A549 (cell line): ENCODE measurements at regions not wholly inside any gene's neighbourhood (a gene's known extent, or its start where the extent isn't known, plus 50 kb on each side); places are given as distances from the start of the nearest gene placed in this dataset.

Source experiments
- ATAC-seq, 2 experiments: fragments of 200-7000 bp in 1 of 2; fragments of >200 bp in 1 of 2; cut with Nextera tagmentation in 1 of 2; cut with Tn5 transposase in 1 of 2; 3 replicates each; pipeline versions ENCODE4 v1.8.0 to v1.9.1; 2018 to 2020; ENCODE audit warnings: mild to moderate bottlenecking in 1 of 2, moderate library complexity in 1 of 2
- CTCF ChIA-PET: fragments of 300-600 bp; sonication (Branson Sonifier 250); formaldehyde crosslinking; extraction: SDS; loops from one replicate; lab custom pipeline; 2021; ENCODE audit warnings: antibody characterized with exemption, inconsistent platforms; lab: Yijun Ruan, JAX
- POLR2A ChIA-PET: fragments of 350-600 bp; formaldehyde crosslinking; extraction: SDS; loops from one replicate; lab custom pipeline; 2021; ENCODE audit warnings: antibody characterized with exemption, inconsistent platforms; lab: Yijun Ruan, JAX
- DNase-seq, 2 experiments: peaks; one replicate each; pipeline versions ENCODE4 v3.0.0 to v3.0.0-alpha.2; 2011 to 2016; ENCODE audit warnings: low read depth in 1 of 2, low spot score in 1 of 2
- FAIRE-seq: peaks from 2 replicates; lab custom pipeline; 2011; peaks lifted over from hg19 to GRCh38; lab: Jason Lieb, UNC
- H3K27ac ChIP-seq, 2 experiments: fragments of >200 bp; sonication (Bioruptor Twin); formaldehyde crosslinking; 3 replicates each; pipeline ENCODE4 v1.5.1; 2016 to 2017
- H3K4me1 ChIP-seq: fragments of >200 bp; sonication (Bioruptor Twin); formaldehyde crosslinking; 3 replicates; pipeline ENCODE4 v1.6.1; 2016
- H3K4me2 ChIP-seq: fragments of >200 bp; sonication (Bioruptor Twin); formaldehyde crosslinking; 3 replicates; pipeline ENCODE4 v1.6.1; 2016
- H3K4me3 ChIP-seq: fragments of >200 bp; sonication (Bioruptor Twin); formaldehyde crosslinking; 3 replicates; pipeline ENCODE4 v1.5.1; 2016
- H3K9me3 ChIP-seq: fragments of >200 bp; sonication (Bioruptor Twin); formaldehyde crosslinking; 3 replicates; pipeline ENCODE4 v1.6.1; 2016
- BCL3 ChIP-seq: fragments of >200 bp; sonication (Bioruptor Twin); formaldehyde crosslinking; IDR thresholded peaks from 3 replicates; pipeline ENCODE4 v1.6.1; 2016
- ESRRA ChIP-seq: fragments of 150-350 bp; IDR thresholded peaks from 2 replicates; pipeline ENCODE4 v1.6.1; 2014; ENCODE audit warnings: mild to moderate bottlenecking, low read length, borderline replicate concordance
- HOXA7 ChIP-seq: fragments of 250-450 bp; sonication (Bioruptor Pico); IDR thresholded peaks from 2 replicates; pipeline ENCODE4 v1.5.0; 2020; ENCODE audit warnings: mild to moderate bottlenecking, moderate library complexity
- JUN ChIP-seq, 2 experiments: fragments of >200 bp; sonication (Bioruptor Twin); formaldehyde crosslinking; IDR thresholded peaks; 2 replicates in 1 of 2; 3 replicates in 1 of 2; pipeline ENCODE4 v1.6.1; 2016 to 2017
- JUNB ChIP-seq: fragments of >200 bp; sonication (Bioruptor Twin); formaldehyde crosslinking; IDR thresholded peaks from 2 replicates; pipeline ENCODE4 v1.6.1; 2016
- KDM1A ChIP-seq: fragments of 200-600 bp; sonication (generic); IDR thresholded peaks from 2 replicates; pipeline ENCODE4 v1.6.1; 2016; ENCODE audit warnings: low read depth, mild to moderate bottlenecking
- MAFK ChIP-seq: fragments of 450-650 bp; IDR thresholded peaks from 2 replicates; pipeline ENCODE4 v1.6.1; 2014; ENCODE audit not compliant: partially characterized antibody
- NPAS2 ChIP-seq: fragments of 250-450 bp; sonication (Bioruptor Pico); IDR thresholded peaks from 2 replicates; pipeline ENCODE4 v1.8.0; 2022; ENCODE audit warnings: mild to moderate bottlenecking, moderate library complexity, borderline replicate concordance
- NR3C1 ChIP-seq: fragments of >200 bp; sonication (Bioruptor Twin); formaldehyde crosslinking; IDR thresholded peaks from 3 replicates; pipeline ENCODE4 v1.6.1; 2017
- POLR2AphosphoS2 ChIP-seq: conservative IDR thresholded peaks from 2 replicates; pipeline ENCODE4 v1.6.1; 2012; ENCODE audit warnings: low read length, improper control_type of control experiment, inconsistent platforms
- RARB ChIP-seq: fragments of 250-450 bp; sonication (Bioruptor Pico); IDR thresholded peaks from 2 replicates; pipeline ENCODE4 v1.8.0; 2021; ENCODE audit warnings: mild to moderate bottlenecking, moderate library complexity
- RCOR1 ChIP-seq: fragments of 150-350 bp; IDR thresholded peaks from 2 replicates; pipeline ENCODE4 v1.6.1; 2014; ENCODE audit warnings: antibody characterized with exemption, low read length, low read depth
- TFCP2L1 ChIP-seq: fragments of 250-450 bp; sonication (Bioruptor Pico); IDR thresholded peaks from 2 replicates; pipeline ENCODE4 v1.5.0; 2021; ENCODE audit warnings: mild to moderate bottlenecking
- TP53 ChIP-seq: fragments of 250-450 bp; sonication (Bioruptor Pico); IDR thresholded peaks from 2 replicates; pipeline ENCODE4 v1.5.0; 2021; ENCODE audit warnings: mild to moderate bottlenecking, moderate library complexity
- USF2 ChIP-seq: fragments of 450-650 bp; IDR thresholded peaks from 2 replicates; pipeline ENCODE4 v1.6.1; 2014; ENCODE audit warnings: antibody characterized with exemption
- ZC3H11A ChIP-seq: fragments of 450-650 bp; IDR thresholded peaks from 2 replicates; pipeline ENCODE4 v1.6.1; 2014; ENCODE audit warnings: antibody characterized with exemption, mild to moderate bottlenecking
- ZFP36 ChIP-seq: fragments of 450-650 bp; IDR thresholded peaks from 2 replicates; pipeline ENCODE4 v1.6.1; 2014; ENCODE audit warnings: borderline replicate concordance; ENCODE audit not compliant: partially characterized antibody
- WGBS: methylation state at CpG from one replicate; pipeline ENCODE4 v1.1.6; 2017; ENCODE audit errors: missing lambda C conversion rate; 5-methylcytosine and 5-hydroxymethylcytosine counted together
- TF ChIP-seq, protein P1 (sequence below): fragments of >200 bp; sonication (Bioruptor Twin); formaldehyde crosslinking; IDR thresholded peaks from 2 replicates; pipeline ENCODE4 v1.6.1; 2016
- TF ChIP-seq, protein P2 (sequence below): fragments of 250-450 bp; sonication (Bioruptor Pico); IDR thresholded peaks from 2 replicates; pipeline ENCODE4 v1.5.0; 2020; ENCODE audit warnings: low read depth, mild to moderate bottlenecking, moderate library complexity
- TF ChIP-seq, protein P3 (sequence below): fragments of 150-350 bp; IDR thresholded peaks from 2 replicates; pipeline ENCODE4 v1.6.1; 2014; ENCODE audit warnings: low read depth, mild to moderate bottlenecking, low read length
- TF ChIP-seq, protein P4 (sequence below): IDR thresholded peaks from 2 replicates; pipeline ENCODE4 v1.6.1; 2012
- TF ChIP-seq, protein P5 (sequence below): fragments of >200 bp; sonication (Bioruptor Twin); formaldehyde crosslinking; IDR thresholded peaks from 3 replicates; pipeline ENCODE4 v1.5.1; 2016
- TF ChIP-seq, protein P6 (sequence below): IDR thresholded peaks from 2 replicates; pipeline ENCODE4 v1.6.1; 2012; ENCODE audit warnings: low read depth, borderline replicate concordance

DNA sequence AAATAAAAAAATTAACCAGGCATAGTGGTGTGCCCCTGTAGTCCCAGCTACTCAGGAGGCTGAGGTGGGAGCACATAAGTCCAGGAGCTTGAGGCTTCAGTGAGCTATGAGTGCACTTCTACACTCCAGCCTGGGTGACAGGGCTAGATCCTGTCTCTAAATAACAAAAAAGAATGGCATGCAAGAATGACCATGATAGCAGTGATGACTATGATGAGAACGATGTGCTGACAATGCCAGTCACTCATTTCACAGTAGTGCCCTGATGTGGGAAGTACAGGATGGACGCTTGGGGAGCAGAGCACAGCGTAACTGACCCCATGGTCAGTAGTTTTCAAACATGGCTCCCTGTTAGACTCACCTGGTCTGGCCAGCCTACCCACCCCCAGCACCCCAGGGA is 139.1 kb downstream of the VAPA start:
- Histone ChIP-seq H3K9me3 (no peaks in the 10 kb centered on the region), H3K4me3 (no peak overlapping the region), H3K27ac (no peak overlapping the region), H3K4me2 (no peak overlapping the region), H3K4me1 (peaks cover 6% of the 10 kb centered on the region)
- ChIA-PET POLR2A (no interaction called here), CTCF (no interaction called here)
- no peak for TF ChIP-seq BCL3
- TF ChIP-seq TFCP2L1 (CRISPR knock-in tag), result no peak
- TF ChIP-seq ZC3H11A, result no peak
- TF ChIP-seq NPAS2 (CRISPR knock-in tag), result no peak
- TF ChIP-seq, protein P1, sequence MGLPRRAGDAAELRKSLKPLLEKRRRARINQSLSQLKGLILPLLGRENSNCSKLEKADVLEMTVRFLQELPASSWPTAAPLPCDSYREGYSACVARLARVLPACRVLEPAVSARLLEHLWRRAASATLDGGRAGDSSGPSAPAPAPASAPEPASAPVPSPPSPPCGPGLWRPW, result no peak
- ATAC-seq (no peak), DNase-seq (no peak), FAIRE-seq (no peak)
- WGBS, result 50% methylated on average over 3 of the region's 3 CpGs

DNA sequence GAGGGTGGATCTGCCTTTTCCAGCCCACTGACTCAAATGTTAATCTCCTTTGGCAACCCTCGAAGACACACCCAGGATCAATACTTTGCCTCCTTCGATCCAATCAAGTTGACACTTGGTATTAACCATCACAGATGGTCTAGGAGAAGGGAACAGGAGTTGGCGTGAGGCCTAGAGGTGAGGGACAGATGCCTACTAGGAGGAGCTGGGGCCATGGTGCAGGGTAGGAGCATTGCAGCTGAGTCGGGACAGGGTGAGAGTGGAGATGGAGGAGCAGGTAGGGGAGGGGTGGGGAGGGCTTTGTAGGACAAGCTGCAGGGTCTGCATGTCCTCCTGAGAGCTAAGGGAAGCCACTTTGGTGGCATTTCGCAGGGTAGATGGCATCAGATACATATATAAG is 140.0 kb downstream of the VAPA start:
- Histone ChIP-seq H3K4me1 (peaks cover 13% of the 10 kb centered on the region), H3K4me3 (no peak overlapping the region), H3K4me2 (no peak overlapping the region)
- FAIRE-seq (no peak), DNase-seq (no peak)
- POLR2A ChIA-PET, result no interaction called here
- 52% methylated on average over 4 of the region's 5 CpGs for WGBS
- CTCF ChIA-PET, result no interaction called here
- TF ChIP-seq, protein P2, sequence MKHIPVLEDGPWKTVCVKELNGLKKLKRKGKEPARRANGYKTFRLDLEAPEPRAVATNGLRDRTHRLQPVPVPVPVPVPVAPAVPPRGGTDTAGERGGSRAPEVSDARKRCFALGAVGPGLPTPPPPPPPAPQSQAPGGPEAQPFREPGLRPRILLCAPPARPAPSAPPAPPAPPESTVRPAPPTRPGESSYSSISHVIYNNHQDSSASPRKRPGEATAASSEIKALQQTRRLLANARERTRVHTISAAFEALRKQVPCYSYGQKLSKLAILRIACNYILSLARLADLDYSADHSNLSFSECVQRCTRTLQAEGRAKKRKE (CRISPR knock-in tag), result no peak
- TF ChIP-seq, protein P3, sequence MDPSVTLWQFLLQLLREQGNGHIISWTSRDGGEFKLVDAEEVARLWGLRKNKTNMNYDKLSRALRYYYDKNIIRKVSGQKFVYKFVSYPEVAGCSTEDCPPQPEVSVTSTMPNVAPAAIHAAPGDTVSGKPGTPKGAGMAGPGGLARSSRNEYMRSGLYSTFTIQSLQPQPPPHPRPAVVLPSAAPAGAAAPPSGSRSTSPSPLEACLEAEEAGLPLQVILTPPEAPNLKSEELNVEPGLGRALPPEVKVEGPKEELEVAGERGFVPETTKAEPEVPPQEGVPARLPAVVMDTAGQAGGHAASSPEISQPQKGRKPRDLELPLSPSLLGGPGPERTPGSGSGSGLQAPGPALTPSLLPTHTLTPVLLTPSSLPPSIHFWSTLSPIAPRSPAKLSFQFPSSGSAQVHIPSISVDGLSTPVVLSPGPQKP, result no peak
- TF ChIP-seq, protein P4, sequence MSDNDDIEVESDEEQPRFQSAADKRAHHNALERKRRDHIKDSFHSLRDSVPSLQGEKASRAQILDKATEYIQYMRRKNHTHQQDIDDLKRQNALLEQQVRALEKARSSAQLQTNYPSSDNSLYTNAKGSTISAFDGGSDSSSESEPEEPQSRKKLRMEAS, result no peak
- TF ChIP-seq, protein P5, sequence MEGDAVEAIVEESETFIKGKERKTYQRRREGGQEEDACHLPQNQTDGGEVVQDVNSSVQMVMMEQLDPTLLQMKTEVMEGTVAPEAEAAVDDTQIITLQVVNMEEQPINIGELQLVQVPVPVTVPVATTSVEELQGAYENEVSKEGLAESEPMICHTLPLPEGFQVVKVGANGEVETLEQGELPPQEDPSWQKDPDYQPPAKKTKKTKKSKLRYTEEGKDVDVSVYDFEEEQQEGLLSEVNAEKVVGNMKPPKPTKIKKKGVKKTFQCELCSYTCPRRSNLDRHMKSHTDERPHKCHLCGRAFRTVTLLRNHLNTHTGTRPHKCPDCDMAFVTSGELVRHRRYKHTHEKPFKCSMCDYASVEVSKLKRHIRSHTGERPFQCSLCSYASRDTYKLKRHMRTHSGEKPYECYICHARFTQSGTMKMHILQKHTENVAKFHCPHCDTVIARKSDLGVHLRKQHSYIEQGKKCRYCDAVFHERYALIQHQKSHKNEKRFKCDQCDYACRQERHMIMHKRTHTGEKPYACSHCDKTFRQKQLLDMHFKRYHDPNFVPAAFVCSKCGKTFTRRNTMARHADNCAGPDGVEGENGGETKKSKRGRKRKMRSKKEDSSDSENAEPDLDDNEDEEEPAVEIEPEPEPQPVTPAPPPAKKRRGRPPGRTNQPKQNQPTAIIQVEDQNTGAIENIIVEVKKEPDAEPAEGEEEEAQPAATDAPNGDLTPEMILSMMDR, result no peak
- TF ChIP-seq, protein P1, result no peak
- TF ChIP-seq HOXA7 (CRISPR knock-in tag) (no peak), KDM1A (no peak), ZFP36 (no peak), MAFK (no peak), ESRRA (no peak), POLR2AphosphoS2 (no peak), NR3C1 (no peak), TP53 (no peak), JUN (IDR thresholded peaks at IDR 0.05) (no peak), RARB (CRISPR knock-in tag) (no peak), RCOR1 (no peak), USF2 (no peak), JUNB (no peak)
- TF ChIP-seq, protein P6, sequence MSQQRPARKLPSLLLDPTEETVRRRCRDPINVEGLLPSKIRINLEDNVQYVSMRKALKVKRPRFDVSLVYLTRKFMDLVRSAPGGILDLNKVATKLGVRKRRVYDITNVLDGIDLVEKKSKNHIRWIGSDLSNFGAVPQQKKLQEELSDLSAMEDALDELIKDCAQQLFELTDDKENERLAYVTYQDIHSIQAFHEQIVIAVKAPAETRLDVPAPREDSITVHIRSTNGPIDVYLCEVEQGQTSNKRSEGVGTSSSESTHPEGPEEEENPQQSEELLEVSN, result no peak
- TF ChIP-seq, all 56 proteins: peak for 0
- H3K9me3 ChIP-seq, result no peaks in the 10 kb centered on the region
- H3K27ac ChIP-seq, result no peak overlapping the region
- ATAC-seq, result no peak
